ENCODE measurements at regions not wholly inside any gene's neighbourhood (a gene's known extent, or its start where the extent isn't known, plus 50 kb on each side); places are given as distances from the start of the nearest gene placed in this dataset.

DNA sequence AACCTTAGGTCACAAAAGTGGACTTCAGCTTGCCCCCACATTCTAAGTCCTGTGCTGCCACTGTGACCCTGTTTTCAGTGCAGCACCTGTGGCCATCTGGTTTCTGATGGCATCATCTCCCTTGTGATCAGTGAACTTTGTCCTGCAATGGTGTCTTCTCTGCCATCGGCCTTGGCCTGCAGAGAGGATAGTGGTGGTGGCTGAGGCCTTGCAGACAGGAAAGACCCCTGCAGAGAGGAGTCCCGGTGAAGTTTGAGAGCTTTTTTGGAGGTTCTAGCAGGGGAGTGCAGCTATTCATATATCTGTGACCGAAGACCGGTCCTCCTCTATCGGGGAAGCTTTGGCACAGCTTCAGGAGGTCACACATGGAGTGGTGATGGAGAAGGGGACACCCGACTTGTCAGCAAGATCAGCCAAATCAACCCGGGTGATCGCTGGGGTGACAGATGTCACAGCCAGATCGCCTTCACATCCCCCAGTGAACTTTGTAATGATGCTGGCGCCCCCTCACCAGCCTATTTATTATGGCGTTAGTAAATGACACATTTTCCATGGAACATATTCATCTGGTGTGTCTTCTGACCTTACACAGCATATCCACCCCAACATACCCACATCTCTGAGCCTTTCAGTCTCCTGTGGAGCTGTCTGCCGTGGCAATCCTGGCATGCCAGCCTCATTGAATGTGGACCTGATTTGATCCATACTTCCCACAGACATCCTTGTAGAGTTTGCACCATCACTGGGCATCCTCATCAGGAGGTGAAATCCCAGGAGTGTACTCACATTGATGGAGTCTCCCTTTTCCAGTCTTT is 136.1 kb downstream of the PAPOLA start:
- H3K27ac ChIP-seq = no peak overlapping the region
- TF ChIP-seq, protein P1, sequence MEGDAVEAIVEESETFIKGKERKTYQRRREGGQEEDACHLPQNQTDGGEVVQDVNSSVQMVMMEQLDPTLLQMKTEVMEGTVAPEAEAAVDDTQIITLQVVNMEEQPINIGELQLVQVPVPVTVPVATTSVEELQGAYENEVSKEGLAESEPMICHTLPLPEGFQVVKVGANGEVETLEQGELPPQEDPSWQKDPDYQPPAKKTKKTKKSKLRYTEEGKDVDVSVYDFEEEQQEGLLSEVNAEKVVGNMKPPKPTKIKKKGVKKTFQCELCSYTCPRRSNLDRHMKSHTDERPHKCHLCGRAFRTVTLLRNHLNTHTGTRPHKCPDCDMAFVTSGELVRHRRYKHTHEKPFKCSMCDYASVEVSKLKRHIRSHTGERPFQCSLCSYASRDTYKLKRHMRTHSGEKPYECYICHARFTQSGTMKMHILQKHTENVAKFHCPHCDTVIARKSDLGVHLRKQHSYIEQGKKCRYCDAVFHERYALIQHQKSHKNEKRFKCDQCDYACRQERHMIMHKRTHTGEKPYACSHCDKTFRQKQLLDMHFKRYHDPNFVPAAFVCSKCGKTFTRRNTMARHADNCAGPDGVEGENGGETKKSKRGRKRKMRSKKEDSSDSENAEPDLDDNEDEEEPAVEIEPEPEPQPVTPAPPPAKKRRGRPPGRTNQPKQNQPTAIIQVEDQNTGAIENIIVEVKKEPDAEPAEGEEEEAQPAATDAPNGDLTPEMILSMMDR (IDR thresholded peaks at IDR 0.05) = no peak
- no peak for TF ChIP-seq ZFX (IDR thresholded peaks at IDR 0.05; ENCODE audit: borderline replicate concordance)

GRCh38 chr14:96639550-96639949 is 137.4 kb downstream of the PAPOLA start:
- no peak for TF ChIP-seq ZFX (IDR thresholded peaks at IDR 0.05; ENCODE audit: borderline replicate concordance)
- TF ChIP-seq, protein P1 (IDR thresholded peaks at IDR 0.05) = no peak
- no peak overlapping the region for H3K27ac ChIP-seq

DNA sequence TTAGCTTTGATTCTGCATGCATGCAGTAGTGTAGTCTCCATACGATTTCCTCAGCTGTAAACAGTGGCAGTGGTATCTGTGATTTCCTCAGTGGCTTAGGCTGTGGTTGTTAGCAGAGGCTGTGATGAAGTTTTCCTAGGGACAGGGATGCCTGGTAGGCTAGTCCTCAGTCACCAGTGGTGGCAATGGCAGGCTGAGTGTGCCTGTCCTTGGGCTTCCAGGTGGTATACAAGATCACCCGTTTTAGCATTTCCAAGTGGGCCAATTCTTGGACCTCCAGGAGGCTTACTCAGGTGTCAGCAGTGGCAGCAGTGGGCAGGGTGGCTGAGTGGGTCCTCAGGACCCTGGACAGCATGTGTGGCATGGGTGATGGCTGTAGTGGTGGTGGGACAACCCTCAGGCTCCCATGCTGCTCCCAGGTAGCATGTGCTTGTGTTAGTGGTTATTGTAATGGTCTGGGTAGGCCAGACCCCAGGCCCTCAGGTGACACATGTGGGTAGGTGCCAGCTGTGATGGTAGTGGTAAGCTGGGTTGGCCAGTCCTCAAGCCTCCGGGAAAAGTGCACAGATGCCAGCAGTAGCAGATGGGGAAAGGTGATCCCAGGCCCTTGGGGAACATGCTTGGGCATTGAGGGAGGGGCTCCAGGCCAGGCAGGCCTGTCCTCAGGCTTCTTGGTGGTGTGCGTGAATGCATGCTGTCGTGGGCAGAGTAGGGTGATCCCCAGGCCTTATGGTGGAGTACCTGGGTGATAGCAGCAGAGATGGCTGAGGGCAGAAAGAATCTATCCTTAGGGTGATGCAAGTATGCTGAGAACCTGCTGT is 146.5 kb downstream of the PAPOLA start:
- H3K27ac ChIP-seq = no peak overlapping the region
- TF ChIP-seq, protein P1 (IDR thresholded peaks at IDR 0.05) = no peak
- no peak for TF ChIP-seq ZFX (IDR thresholded peaks at IDR 0.05; ENCODE audit: borderline replicate concordance)

GRCh38 chr14:96649327-96649601 is 147.1 kb downstream of the PAPOLA start:
- no peak overlapping the region for H3K27ac ChIP-seq
- TF ChIP-seq, protein P1 (IDR thresholded peaks at IDR 0.05) = no peak
- TF ChIP-seq ZFX (IDR thresholded peaks at IDR 0.05; ENCODE audit: borderline replicate concordance) = no peak

- no peak overlapping the region for H3K27ac ChIP-seq
- TF ChIP-seq, protein P1 (IDR thresholded peaks at IDR 0.05) = no peak
- TF ChIP-seq ZFX (IDR thresholded peaks at IDR 0.05; ENCODE audit: borderline replicate concordance) = no peak
These were observed 143.6 kb upstream of the VRK1 start for GRCh38 chr14:96653597-96653996.

- no peak for TF ChIP-seq ZFX (IDR thresholded peaks at IDR 0.05; ENCODE audit: borderline replicate concordance)
- no peak overlapping the region for H3K27ac ChIP-seq
These were observed 138.6 kb upstream of the VRK1 start for GRCh38 chr14:96658611-96659010.

GRCh38 chr14:96660123-96660522 is 137.1 kb upstream of the VRK1 start:
- TF ChIP-seq, protein P1 (IDR thresholded peaks at IDR 0.05) = no peak
- TF ChIP-seq ZFX (IDR thresholded peaks at IDR 0.05; ENCODE audit: borderline replicate concordance) = no peak
- peak overlapping the region; percentile 66 for H3K27ac ChIP-seq

All from 22Rv1 (cell line).